ENCODE measurements at regions not wholly inside any gene's neighbourhood (a gene's known extent, or its start where the extent isn't known, plus 50 kb on each side); places are given as distances from the start of the nearest gene placed in this dataset.

DNA sequence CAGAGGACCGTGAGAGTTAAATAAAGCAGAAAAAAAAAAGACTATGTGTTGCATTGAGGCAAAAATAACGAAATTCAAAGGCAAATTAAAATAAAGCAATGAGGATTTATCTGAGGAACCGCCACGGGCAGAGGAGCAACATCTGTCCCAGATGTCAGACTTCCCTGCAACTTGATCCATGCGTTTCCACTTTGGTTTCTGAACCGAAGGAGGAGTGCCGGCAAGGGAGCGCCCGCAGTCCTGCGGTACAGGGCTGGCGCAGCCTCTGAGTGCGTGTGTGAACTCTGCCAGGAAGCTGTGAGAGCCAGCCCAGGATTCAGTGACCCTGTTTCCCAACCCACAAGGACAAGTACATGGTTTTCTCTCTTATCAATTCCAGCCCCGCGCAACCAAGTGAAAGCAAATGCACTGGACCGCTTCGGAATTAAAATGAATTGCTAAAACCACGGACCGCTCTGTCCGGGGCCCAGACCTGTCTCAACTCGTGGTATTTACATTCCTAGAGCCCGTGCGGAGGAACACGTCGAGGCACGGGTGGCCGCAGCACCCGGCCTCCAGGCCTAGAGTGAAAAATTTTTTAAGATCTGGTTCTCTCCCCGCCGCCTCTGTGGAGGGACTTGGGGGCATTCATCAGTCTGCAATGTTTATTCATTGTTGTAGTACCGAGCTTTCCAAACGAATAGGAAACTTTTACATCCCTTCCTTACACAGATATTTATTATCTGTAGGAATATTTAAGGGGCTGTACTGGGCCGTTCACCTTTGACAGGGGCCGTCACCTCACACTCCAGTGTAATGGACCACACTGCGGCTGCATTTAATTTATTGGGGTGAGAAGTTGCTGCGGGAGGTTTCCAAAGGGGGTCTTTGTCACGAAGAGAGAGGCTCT, 291.5 kb upstream of the NFE2L3 start:
- no peak overlapping the region for H3K4me3 ChIP-seq
- intact Hi-C loops (cut with micrococcal nuclease): no loop called here
- no peak for DNase-seq
- H3K27me3 ChIP-seq (ENCODE audit: low read depth): peaks cover 100% of the 10 kb centered on the region
- H3K4me1 ChIP-seq: peaks cover 26% of the 10 kb centered on the region
- TF ChIP-seq CTCF (IDR thresholded peaks at IDR 0.05; ENCODE audit: borderline replicate concordance): no peak
- no peak overlapping the region for H3K27ac ChIP-seq (replicated peaks)
- H3K36me3 ChIP-seq: no peaks in the 10 kb centered on the region
- no peaks in the 10 kb centered on the region for H3K9me3 ChIP-seq (replicated peaks)

GRCh38 chr7:25861164-25861496, 290.9 kb upstream of the NFE2L3 start:
- H3K9me3 ChIP-seq (replicated peaks): no peaks in the 10 kb centered on the region
- no peak for DNase-seq
- no peak overlapping the region for H3K27ac ChIP-seq (replicated peaks)
- peaks cover 100% of the 10 kb centered on the region for H3K27me3 ChIP-seq (ENCODE audit: low read depth)
- H3K36me3 ChIP-seq: no peaks in the 10 kb centered on the region
- intact Hi-C loops (cut with micrococcal nuclease): no loop called here
- H3K4me3 ChIP-seq: no peak overlapping the region
- TF ChIP-seq CTCF (IDR thresholded peaks at IDR 0.05; ENCODE audit: borderline replicate concordance): no peak
- peaks cover 26% of the 10 kb centered on the region for H3K4me1 ChIP-seq

DNA sequence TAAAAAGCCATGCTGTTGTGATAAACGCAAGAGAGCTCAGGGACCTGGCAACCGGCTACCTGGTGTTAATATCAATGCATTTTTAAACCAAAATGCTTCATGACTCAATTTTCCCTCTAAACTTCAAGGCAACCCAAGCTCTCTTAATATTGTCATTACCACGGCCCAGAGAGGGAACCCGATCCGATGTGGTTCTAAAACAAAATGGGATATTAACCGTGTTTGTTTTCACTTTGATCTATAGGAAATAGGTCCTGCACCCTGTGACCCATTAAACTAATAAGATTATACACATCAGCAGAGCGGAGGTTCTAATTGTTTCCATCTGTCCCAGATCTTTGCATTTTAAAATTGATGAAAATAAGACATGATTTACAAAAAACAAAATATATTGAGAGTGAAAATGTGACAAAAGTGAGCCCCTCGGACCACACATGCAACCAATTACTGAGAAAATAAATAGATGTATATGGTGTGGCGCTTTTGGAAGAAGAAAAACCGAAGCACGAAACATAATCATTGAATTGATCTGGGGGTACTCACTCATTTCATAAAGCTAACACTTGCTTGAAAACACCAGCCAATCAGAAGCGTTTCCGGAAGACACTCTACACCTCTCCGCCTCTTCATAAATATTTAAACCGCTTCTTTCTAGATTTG, 290.3 kb upstream of the NFE2L3 start:
- Histone ChIP-seq H3K36me3 (no peaks in the 10 kb centered on the region), H3K27ac (replicated peaks) (no peak overlapping the region), H3K9me3 (replicated peaks) (no peaks in the 10 kb centered on the region), H3K4me3 (peak overlapping the region; percentile 30), H3K4me1 (peaks cover 20% of the 10 kb centered on the region), H3K27me3 (ENCODE audit: low read depth) (peaks cover 100% of the 10 kb centered on the region)
- no peak for TF ChIP-seq CTCF (IDR thresholded peaks at IDR 0.05; ENCODE audit: borderline replicate concordance)
- intact Hi-C loops (cut with micrococcal nuclease): no loop called here
- DNase-seq: no peak

GRCh38 chr7:25862261-25863004, 289.6 kb upstream of the NFE2L3 start:
- DNase-seq: peak; percentile 76
- Histone ChIP-seq H3K9me3 (replicated peaks) (no peaks in the 10 kb centered on the region), H3K4me1 (peaks cover 14% of the 10 kb centered on the region), H3K36me3 (no peaks in the 10 kb centered on the region), H3K4me3 (peak overlapping the region; percentile 30), H3K27me3 (ENCODE audit: low read depth) (peaks cover 100% of the 10 kb centered on the region), H3K27ac (replicated peaks) (no peak overlapping the region)
- no peak for TF ChIP-seq CTCF (IDR thresholded peaks at IDR 0.05; ENCODE audit: borderline replicate concordance)
- intact Hi-C loops (cut with micrococcal nuclease): no loop called here

- H3K9me3 ChIP-seq (replicated peaks): no peaks in the 10 kb centered on the region
- H3K27ac ChIP-seq (replicated peaks): no peak overlapping the region
- peaks cover 100% of the 10 kb centered on the region for H3K27me3 ChIP-seq (ENCODE audit: low read depth)
- no peak for TF ChIP-seq CTCF (IDR thresholded peaks at IDR 0.05; ENCODE audit: borderline replicate concordance)
- no peaks in the 10 kb centered on the region for H3K36me3 ChIP-seq
- intact Hi-C loops (cut with micrococcal nuclease): no loop called here
- H3K4me3 ChIP-seq: peak overlapping the region; percentile 30
- no peak for DNase-seq
- H3K4me1 ChIP-seq: peaks cover 13% of the 10 kb centered on the region
Measured at GRCh38 chr7:25863005-25863728, 288.8 kb upstream of the NFE2L3 start.

Measured in left ventricle myocardium inferior (tissue), 1 donor.